ENCODE measurements at regions not wholly inside any gene's neighbourhood (a gene's known extent, or its start where the extent isn't known, plus 50 kb on each side); places are given as distances from the start of the nearest gene placed in this dataset.

DNA sequence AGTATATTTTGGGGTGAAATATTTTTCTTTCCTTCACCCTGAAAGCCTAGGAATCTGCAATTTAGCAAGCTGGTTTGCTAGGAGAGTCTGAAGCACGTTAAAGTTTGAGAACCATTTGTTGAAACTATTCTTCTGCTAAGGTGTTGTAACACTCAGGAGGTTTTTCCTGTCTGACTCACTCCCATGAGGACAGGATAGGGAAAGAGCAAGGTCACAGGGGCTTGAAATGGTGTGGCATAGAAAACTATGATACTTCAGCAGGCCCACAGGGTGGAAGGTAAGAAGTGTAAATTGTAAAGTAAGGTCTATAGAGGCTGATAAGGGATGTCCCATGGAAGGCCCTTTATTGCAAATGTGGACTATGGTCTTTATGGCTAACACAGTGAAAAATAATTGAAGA is 177.7 kb upstream of the ZC3H15 start:
- TF ChIP-seq RXRA (IDR thresholded peaks at IDR 0.05) (no peak), TAF1 (conservative IDR thresholded peaks at IDR 0.05) (no peak), JUND (IDR thresholded peaks at IDR 0.05) (no peak), EGR1 (IDR thresholded peaks at IDR 0.05; ENCODE audit: low read depth in 2 of 2) (no peak), RAD21 (IDR thresholded peaks at IDR 0.05) (no peak), FOXA1 (IDR thresholded peaks at IDR 0.05) (no peak), YY1 (IDR thresholded peaks at IDR 0.05) (no peak), NR2F2 (IDR thresholded peaks at IDR 0.05) (no peak), FOXA2 (IDR thresholded peaks at IDR 0.05) (no peak), GABPA (IDR thresholded peaks at IDR 0.05 in 1 of 2, conservative IDR thresholded peaks at IDR 0.05 in 1 of 2) (no peak), SP1 (IDR thresholded peaks at IDR 0.05) (no peak)
- TF ChIP-seq, protein P1, sequence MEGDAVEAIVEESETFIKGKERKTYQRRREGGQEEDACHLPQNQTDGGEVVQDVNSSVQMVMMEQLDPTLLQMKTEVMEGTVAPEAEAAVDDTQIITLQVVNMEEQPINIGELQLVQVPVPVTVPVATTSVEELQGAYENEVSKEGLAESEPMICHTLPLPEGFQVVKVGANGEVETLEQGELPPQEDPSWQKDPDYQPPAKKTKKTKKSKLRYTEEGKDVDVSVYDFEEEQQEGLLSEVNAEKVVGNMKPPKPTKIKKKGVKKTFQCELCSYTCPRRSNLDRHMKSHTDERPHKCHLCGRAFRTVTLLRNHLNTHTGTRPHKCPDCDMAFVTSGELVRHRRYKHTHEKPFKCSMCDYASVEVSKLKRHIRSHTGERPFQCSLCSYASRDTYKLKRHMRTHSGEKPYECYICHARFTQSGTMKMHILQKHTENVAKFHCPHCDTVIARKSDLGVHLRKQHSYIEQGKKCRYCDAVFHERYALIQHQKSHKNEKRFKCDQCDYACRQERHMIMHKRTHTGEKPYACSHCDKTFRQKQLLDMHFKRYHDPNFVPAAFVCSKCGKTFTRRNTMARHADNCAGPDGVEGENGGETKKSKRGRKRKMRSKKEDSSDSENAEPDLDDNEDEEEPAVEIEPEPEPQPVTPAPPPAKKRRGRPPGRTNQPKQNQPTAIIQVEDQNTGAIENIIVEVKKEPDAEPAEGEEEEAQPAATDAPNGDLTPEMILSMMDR (IDR thresholded peaks at IDR 0.05; ENCODE audit: low read depth, low read length, missing input control), result no peak
- TF ChIP-seq, protein P2, sequence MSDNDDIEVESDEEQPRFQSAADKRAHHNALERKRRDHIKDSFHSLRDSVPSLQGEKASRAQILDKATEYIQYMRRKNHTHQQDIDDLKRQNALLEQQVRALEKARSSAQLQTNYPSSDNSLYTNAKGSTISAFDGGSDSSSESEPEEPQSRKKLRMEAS (IDR thresholded peaks at IDR 0.05), result no peak
- TF ChIP-seq, protein P3, sequence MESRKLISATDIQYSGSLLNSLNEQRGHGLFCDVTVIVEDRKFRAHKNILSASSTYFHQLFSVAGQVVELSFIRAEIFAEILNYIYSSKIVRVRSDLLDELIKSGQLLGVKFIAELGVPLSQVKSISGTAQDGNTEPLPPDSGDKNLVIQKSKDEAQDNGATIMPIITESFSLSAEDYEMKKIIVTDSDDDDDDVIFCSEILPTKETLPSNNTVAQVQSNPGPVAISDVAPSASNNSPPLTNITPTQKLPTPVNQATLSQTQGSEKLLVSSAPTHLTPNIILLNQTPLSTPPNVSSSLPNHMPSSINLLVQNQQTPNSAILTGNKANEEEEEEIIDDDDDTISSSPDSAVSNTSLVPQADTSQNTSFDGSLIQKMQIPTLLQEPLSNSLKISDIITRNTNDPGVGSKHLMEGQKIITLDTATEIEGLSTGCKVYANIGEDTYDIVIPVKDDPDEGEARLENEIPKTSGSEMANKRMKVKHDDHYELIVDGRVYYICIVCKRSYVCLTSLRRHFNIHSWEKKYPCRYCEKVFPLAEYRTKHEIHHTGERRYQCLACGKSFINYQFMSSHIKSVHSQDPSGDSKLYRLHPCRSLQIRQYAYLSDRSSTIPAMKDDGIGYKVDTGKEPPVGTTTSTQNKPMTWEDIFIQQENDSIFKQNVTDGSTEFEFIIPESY (IDR thresholded peaks at IDR 0.05), result no peak

Data from liver (tissue), 3 donors.